GM20000 (cell line): ENCODE measurements at regions not wholly inside any gene's neighbourhood (a gene's known extent, or its start where the extent isn't known, plus 50 kb on each side); places are given as distances from the start of the nearest gene placed in this dataset.
"Not testable (repeated sequence)": the region's sequence is repeated elsewhere in the genome, so short reads cannot be mapped to it uniquely, and the experiment has no call there.

Experiments used
- DNase-seq: peaks from one replicate; pipeline ENCODE4 v3.0.0; 2012; ENCODE audit warnings: low spot score
- CTCF ChIP-seq: IDR thresholded peaks from 2 replicates; pipeline ENCODE4 v1.5.1; 2012; ENCODE audit warnings: mild to moderate bottlenecking, control low read depth; ENCODE audit errors: extremely low read depth, missing control alignments

- DNase-seq: no peak
- no peak for TF ChIP-seq CTCF
Measured at GRCh38 chr2:234701421-234701820, 204.5 kb upstream of the ARL4C start.

GRCh38 chr2:234699456-234699855 lies 202.6 kb upstream of the ARL4C start:
- no peak for TF ChIP-seq CTCF
- no peak for DNase-seq

GRCh38 chr2:234697300-234697876 lies 200.5 kb upstream of the ARL4C start:
- DNase-seq: not testable (repeated sequence)

- TF ChIP-seq CTCF: no peak
- no peak for DNase-seq
Measured at GRCh38 chr2:234695981-234696380, 199.1 kb upstream of the ARL4C start.

- no peak for DNase-seq
Measured at GRCh38 chr2:234694244-234695013, 197.5 kb upstream of the ARL4C start.

GRCh38 chr2:234693681-234694190 lies 196.9 kb upstream of the ARL4C start:
- not testable (repeated sequence) for DNase-seq

More at GRCh38 chr2:234694244-234695013, 197.5 kb upstream of the ARL4C start:
- no peak for TF ChIP-seq CTCF

GRCh38 chr2:234693191-234693590 lies 196.3 kb upstream of the ARL4C start:
- not testable (repeated sequence) for DNase-seq

- TF ChIP-seq CTCF: no peak
- no peak for DNase-seq
Measured at GRCh38 chr2:234691968-234692955, 195.4 kb upstream of the ARL4C start.
